HEK293 (cell line): ENCODE measurements at regions not wholly inside any gene's neighbourhood (a gene's known extent, or its start where the extent isn't known, plus 50 kb on each side); places are given as distances from the start of the nearest gene placed in this dataset.

Experiments
- CTCF ChIP-seq: fragments of 450-650 bp; formaldehyde crosslinking; IDR thresholded peaks from 2 replicates; pipeline ENCODE4 v1.5.1; 2016; ENCODE audit warnings: missing biosample characterization, missing genetic modification characterization
- GLI4 ChIP-seq: fragments of 450-650 bp; formaldehyde crosslinking; IDR thresholded peaks from 2 replicates; pipeline ENCODE4 v1.5.1; 2016; ENCODE audit warnings: missing biosample characterization, missing genetic modification characterization
- GLIS1 ChIP-seq: fragments of 450-650 bp; formaldehyde crosslinking; IDR thresholded peaks from 2 replicates; pipeline ENCODE4 v1.5.1; 2016; ENCODE audit warnings: missing biosample characterization, missing genetic modification characterization
- ZNF112 ChIP-seq: fragments of 450-650 bp; formaldehyde crosslinking; IDR thresholded peaks from 2 replicates; pipeline ENCODE4 v1.5.0; 2017; ENCODE audit warnings: missing biosample characterization, missing genetic modification characterization
- ZNF138 ChIP-seq: fragments of 450-650 bp; formaldehyde crosslinking; IDR thresholded peaks from 2 replicates; pipeline ENCODE4 v1.5.1; 2016; ENCODE audit warnings: missing biosample characterization, missing genetic modification characterization, borderline replicate concordance
- ZNF146 ChIP-seq: fragments of 450-650 bp; formaldehyde crosslinking; IDR thresholded peaks from 2 replicates; pipeline ENCODE4 v1.5.1; 2016; ENCODE audit warnings: missing biosample characterization, missing genetic modification characterization
- ZNF24 ChIP-seq: fragments of 450-650 bp; formaldehyde crosslinking; IDR thresholded peaks from 2 replicates; pipeline ENCODE4 v1.5.1; 2016; ENCODE audit warnings: missing biosample characterization, missing genetic modification characterization
- ZNF292 ChIP-seq: fragments of 450-650 bp; formaldehyde crosslinking; IDR thresholded peaks from 2 replicates; pipeline ENCODE4 v1.5.1; 2016; ENCODE audit warnings: low read depth, missing biosample characterization, missing genetic modification characterization, borderline replicate concordance
- ZNF416 ChIP-seq: fragments of 450-650 bp; formaldehyde crosslinking; IDR thresholded peaks from 2 replicates; pipeline ENCODE4 v1.5.1; 2016; ENCODE audit warnings: missing biosample characterization, missing genetic modification characterization
- ZSCAN23 ChIP-seq: fragments of 450-650 bp; formaldehyde crosslinking; IDR thresholded peaks from 2 replicates; pipeline ENCODE4 v1.5.1; 2016; ENCODE audit warnings: missing biosample characterization, missing genetic modification characterization
- TF ChIP-seq, protein P1 (sequence below): fragments of 450-650 bp; formaldehyde crosslinking; IDR thresholded peaks from 2 replicates; pipeline ENCODE4 v1.5.1; 2016; ENCODE audit warnings: missing biosample characterization, missing genetic modification characterization
- TF ChIP-seq, protein P2 (sequence below): fragments of 450-650 bp; formaldehyde crosslinking; IDR thresholded peaks from 2 replicates; pipeline ENCODE4 v1.5.1; 2016; ENCODE audit warnings: missing biosample characterization, missing genetic modification characterization
- TF ChIP-seq, protein P3 (sequence below): fragments of 450-650 bp; formaldehyde crosslinking; IDR thresholded peaks from 2 replicates; pipeline ENCODE4 v1.5.1; 2016; ENCODE audit warnings: missing biosample characterization, missing genetic modification characterization

DNA sequence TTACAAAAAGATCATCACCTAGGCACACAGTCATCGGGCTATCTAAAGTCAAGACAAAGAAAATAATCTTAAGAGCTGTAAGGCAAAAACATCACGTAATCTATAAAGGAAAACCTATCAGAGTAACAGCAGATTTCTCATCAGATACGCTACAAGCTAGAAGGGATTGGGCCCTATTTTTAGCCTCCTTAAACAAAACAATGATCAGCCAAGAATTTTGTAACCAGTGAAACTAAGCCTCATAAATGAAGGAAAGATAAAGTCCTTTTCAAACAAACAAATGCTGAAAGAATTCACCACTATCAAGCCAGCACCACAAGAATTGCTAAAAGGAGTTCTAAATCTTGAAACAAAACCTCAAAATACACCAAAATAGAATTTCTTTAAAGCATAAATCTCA lies 191.6 kb upstream of the BMP4 start:
- TF ChIP-seq ZNF24 (tag by site-specific recombination) (no peak), GLIS1 (no peak), CTCF (no peak), ZNF138 (tag by site-specific recombination) (no peak), GLI4 (no peak), ZNF416 (tag by site-specific recombination) (no peak), ZNF146 (no peak), ZSCAN23 (no peak), ZNF112 (tag by site-specific recombination) (no peak), ZNF292 (tag by site-specific recombination) (no peak)
- TF ChIP-seq, protein P1, sequence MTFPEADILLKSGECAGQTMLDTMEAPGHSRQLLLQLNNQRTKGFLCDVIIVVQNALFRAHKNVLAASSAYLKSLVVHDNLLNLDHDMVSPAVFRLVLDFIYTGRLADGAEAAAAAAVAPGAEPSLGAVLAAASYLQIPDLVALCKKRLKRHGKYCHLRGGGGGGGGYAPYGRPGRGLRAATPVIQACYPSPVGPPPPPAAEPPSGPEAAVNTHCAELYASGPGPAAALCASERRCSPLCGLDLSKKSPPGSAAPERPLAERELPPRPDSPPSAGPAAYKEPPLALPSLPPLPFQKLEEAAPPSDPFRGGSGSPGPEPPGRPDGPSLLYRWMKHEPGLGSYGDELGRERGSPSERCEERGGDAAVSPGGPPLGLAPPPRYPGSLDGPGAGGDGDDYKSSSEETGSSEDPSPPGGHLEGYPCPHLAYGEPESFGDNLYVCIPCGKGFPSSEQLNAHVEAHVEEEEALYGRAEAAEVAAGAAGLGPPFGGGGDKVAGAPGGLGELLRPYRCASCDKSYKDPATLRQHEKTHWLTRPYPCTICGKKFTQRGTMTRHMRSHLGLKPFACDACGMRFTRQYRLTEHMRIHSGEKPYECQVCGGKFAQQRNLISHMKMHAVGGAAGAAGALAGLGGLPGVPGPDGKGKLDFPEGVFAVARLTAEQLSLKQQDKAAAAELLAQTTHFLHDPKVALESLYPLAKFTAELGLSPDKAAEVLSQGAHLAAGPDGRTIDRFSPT (tag by site-specific recombination): no peak
- TF ChIP-seq, protein P2, sequence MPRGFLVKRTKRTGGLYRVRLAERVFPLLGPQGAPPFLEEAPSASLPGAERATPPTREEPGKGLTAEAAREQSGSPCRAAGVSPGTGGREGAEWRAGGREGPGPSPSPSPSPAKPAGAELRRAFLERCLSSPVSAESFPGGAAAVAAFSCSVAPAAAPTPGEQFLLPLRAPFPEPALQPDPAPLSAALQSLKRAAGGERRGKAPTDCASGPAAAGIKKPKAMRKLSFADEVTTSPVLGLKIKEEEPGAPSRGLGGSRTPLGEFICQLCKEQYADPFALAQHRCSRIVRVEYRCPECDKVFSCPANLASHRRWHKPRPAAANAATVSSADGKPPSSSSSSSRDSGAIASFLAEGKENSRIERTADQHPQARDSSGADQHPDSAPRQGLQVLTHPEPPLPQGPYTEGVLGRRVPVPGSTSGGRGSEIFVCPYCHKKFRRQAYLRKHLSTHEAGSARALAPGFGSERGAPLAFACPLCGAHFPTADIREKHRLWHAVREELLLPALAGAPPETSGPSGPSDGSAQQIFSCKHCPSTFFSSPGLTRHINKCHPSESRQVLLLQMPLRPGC: no peak
- TF ChIP-seq, protein P3, sequence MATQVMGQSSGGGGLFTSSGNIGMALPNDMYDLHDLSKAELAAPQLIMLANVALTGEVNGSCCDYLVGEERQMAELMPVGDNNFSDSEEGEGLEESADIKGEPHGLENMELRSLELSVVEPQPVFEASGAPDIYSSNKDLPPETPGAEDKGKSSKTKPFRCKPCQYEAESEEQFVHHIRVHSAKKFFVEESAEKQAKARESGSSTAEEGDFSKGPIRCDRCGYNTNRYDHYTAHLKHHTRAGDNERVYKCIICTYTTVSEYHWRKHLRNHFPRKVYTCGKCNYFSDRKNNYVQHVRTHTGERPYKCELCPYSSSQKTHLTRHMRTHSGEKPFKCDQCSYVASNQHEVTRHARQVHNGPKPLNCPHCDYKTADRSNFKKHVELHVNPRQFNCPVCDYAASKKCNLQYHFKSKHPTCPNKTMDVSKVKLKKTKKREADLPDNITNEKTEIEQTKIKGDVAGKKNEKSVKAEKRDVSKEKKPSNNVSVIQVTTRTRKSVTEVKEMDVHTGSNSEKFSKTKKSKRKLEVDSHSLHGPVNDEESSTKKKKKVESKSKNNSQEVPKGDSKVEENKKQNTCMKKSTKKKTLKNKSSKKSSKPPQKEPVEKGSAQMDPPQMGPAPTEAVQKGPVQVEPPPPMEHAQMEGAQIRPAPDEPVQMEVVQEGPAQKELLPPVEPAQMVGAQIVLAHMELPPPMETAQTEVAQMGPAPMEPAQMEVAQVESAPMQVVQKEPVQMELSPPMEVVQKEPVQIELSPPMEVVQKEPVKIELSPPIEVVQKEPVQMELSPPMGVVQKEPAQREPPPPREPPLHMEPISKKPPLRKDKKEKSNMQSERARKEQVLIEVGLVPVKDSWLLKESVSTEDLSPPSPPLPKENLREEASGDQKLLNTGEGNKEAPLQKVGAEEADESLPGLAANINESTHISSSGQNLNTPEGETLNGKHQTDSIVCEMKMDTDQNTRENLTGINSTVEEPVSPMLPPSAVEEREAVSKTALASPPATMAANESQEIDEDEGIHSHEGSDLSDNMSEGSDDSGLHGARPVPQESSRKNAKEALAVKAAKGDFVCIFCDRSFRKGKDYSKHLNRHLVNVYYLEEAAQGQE (tag by site-specific recombination): no peak
